ENCODE measurements at regions not wholly inside any gene's neighbourhood (a gene's known extent, or its start where the extent isn't known, plus 50 kb on each side); places are given as distances from the start of the nearest gene placed in this dataset.

DNA sequence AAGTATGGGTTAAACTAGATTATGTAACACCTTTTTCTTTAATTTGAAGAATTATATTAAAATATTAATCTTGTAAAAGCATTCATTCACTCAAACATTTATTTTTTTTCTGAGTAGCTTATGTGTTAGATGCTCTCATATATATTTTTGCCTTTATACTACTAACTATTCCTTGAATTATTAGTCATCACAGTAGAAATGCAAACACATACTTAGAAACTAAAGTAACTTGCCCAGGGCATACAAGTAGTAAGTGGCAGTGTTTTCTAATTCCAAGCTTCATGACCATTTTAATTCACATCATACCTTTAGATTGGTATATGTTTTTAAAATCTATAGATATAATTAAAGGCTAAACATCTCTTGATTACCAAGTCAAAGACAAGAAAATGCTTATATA is 1271.0 kb downstream of the BRINP3 start:
- no peak for TF ChIP-seq POLR2A (IDR thresholded peaks at IDR 0.05)
- TF ChIP-seq, protein P1, sequence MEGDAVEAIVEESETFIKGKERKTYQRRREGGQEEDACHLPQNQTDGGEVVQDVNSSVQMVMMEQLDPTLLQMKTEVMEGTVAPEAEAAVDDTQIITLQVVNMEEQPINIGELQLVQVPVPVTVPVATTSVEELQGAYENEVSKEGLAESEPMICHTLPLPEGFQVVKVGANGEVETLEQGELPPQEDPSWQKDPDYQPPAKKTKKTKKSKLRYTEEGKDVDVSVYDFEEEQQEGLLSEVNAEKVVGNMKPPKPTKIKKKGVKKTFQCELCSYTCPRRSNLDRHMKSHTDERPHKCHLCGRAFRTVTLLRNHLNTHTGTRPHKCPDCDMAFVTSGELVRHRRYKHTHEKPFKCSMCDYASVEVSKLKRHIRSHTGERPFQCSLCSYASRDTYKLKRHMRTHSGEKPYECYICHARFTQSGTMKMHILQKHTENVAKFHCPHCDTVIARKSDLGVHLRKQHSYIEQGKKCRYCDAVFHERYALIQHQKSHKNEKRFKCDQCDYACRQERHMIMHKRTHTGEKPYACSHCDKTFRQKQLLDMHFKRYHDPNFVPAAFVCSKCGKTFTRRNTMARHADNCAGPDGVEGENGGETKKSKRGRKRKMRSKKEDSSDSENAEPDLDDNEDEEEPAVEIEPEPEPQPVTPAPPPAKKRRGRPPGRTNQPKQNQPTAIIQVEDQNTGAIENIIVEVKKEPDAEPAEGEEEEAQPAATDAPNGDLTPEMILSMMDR (IDR thresholded peaks at IDR 0.05), result no peak
